ENCODE measurements at regions not wholly inside any gene's neighbourhood (a gene's known extent, or its start where the extent isn't known, plus 50 kb on each side); places are given as distances from the start of the nearest gene placed in this dataset.

GRCh38 chr4:15362541-15362940 is 65.3 kb upstream of the C1QTNF7 start:
- WGBS (ENCODE audit: insufficient coverage), result no CpG with 5 or more reads among the region's 2 CpGs
- no peak for DNase-seq
- no peak overlapping the region for H3K27ac ChIP-seq (ENCODE audit: low read length)
- H3K4me1 ChIP-seq (ENCODE audit: control insufficient read depth, insufficient read depth, low read length), result no peaks in the 10 kb centered on the region
- no peaks in the 10 kb centered on the region for H3K27me3 ChIP-seq (ENCODE audit: control insufficient read depth, insufficient read depth, low read length)
- no peak overlapping the region for H3K4me3 ChIP-seq (ENCODE audit: low read length)
- H3K9me3 ChIP-seq (replicated peaks; ENCODE audit: control insufficient read depth, low read depth, low read length), result no peaks in the 10 kb centered on the region
- no peaks in the 10 kb centered on the region for H3K36me3 ChIP-seq (ENCODE audit: control insufficient read depth, insufficient read depth, low read length)

- Histone ChIP-seq H3K27ac (ENCODE audit: low read length) (no peak overlapping the region), H3K4me3 (ENCODE audit: low read length) (no peak overlapping the region), H3K36me3 (ENCODE audit: control insufficient read depth, insufficient read depth, low read length) (no peaks in the 10 kb centered on the region), H3K27me3 (ENCODE audit: control insufficient read depth, insufficient read depth, low read length) (no peaks in the 10 kb centered on the region), H3K4me1 (ENCODE audit: control insufficient read depth, insufficient read depth, low read length) (no peaks in the 10 kb centered on the region), H3K9me3 (replicated peaks; ENCODE audit: control insufficient read depth, low read depth, low read length) (no peaks in the 10 kb centered on the region)
- no peak for DNase-seq
Measured at GRCh38 chr4:15364183-15364582, 63.6 kb upstream of the C1QTNF7 start.

- no peaks in the 10 kb centered on the region for H3K27me3 ChIP-seq (ENCODE audit: control insufficient read depth, insufficient read depth, low read length)
- no peak for DNase-seq
- no CpG with 5 or more reads among the region's 1 CpG for WGBS (ENCODE audit: insufficient coverage)
- H3K36me3 ChIP-seq (ENCODE audit: control insufficient read depth, insufficient read depth, low read length), result no peaks in the 10 kb centered on the region
- no peaks in the 10 kb centered on the region for H3K9me3 ChIP-seq (replicated peaks; ENCODE audit: control insufficient read depth, low read depth, low read length)
- no peak overlapping the region for H3K4me3 ChIP-seq (ENCODE audit: low read length)
- no peak overlapping the region for H3K27ac ChIP-seq (ENCODE audit: low read length)
- H3K4me1 ChIP-seq (ENCODE audit: control insufficient read depth, insufficient read depth, low read length), result no peaks in the 10 kb centered on the region
Measured at GRCh38 chr4:15365641-15366040, 62.2 kb upstream of the C1QTNF7 start.

- Histone ChIP-seq H3K27me3 (ENCODE audit: control insufficient read depth, insufficient read depth, low read length) (no peaks in the 10 kb centered on the region), H3K9me3 (replicated peaks; ENCODE audit: control insufficient read depth, low read depth, low read length) (no peaks in the 10 kb centered on the region), H3K4me3 (ENCODE audit: low read length) (no peak overlapping the region), H3K4me1 (ENCODE audit: control insufficient read depth, insufficient read depth, low read length) (no peaks in the 10 kb centered on the region), H3K27ac (ENCODE audit: low read length) (no peak overlapping the region), H3K36me3 (ENCODE audit: control insufficient read depth, insufficient read depth, low read length) (no peaks in the 10 kb centered on the region)
- DNase-seq, result no peak
- WGBS (ENCODE audit: insufficient coverage), result 50% methylated on average over 1 of the region's 1 CpG
Measured at GRCh38 chr4:15366721-15367120, 61.1 kb upstream of the C1QTNF7 start.

- Histone ChIP-seq H3K36me3 (ENCODE audit: control insufficient read depth, insufficient read depth, low read length) (no peaks in the 10 kb centered on the region), H3K27ac (ENCODE audit: low read length) (no peak overlapping the region), H3K4me1 (ENCODE audit: control insufficient read depth, insufficient read depth, low read length) (no peaks in the 10 kb centered on the region), H3K9me3 (replicated peaks; ENCODE audit: control insufficient read depth, low read depth, low read length) (no peaks in the 10 kb centered on the region), H3K27me3 (ENCODE audit: control insufficient read depth, insufficient read depth, low read length) (no peaks in the 10 kb centered on the region), H3K4me3 (ENCODE audit: low read length) (no peak overlapping the region)
- DNase-seq, result no peak
- WGBS (ENCODE audit: insufficient coverage), result 61% methylated on average over 3 of the region's 3 CpGs
Measured at GRCh38 chr4:15368856-15369255, 59.0 kb upstream of the C1QTNF7 start.

- Histone ChIP-seq H3K27me3 (ENCODE audit: control insufficient read depth, insufficient read depth, low read length) (no peaks in the 10 kb centered on the region), H3K4me1 (ENCODE audit: control insufficient read depth, insufficient read depth, low read length) (peaks cover 3% of the 10 kb centered on the region), H3K27ac (ENCODE audit: low read length) (no peak overlapping the region), H3K4me3 (ENCODE audit: low read length) (no peak overlapping the region), H3K9me3 (replicated peaks; ENCODE audit: control insufficient read depth, low read depth, low read length) (no peaks in the 10 kb centered on the region), H3K36me3 (ENCODE audit: control insufficient read depth, insufficient read depth, low read length) (no peaks in the 10 kb centered on the region)
- DNase-seq, result no peak
Measured at GRCh38 chr4:15370296-15370695, 57.5 kb upstream of the C1QTNF7 start.

GRCh38 chr4:15373363-15373762 is 54.5 kb upstream of the C1QTNF7 start:
- H3K27ac ChIP-seq (ENCODE audit: low read length), result no peak overlapping the region
- no CpG with 5 or more reads among the region's 3 CpGs for WGBS (ENCODE audit: insufficient coverage)

GRCh38 chr4:15374656-15375055 is 53.2 kb upstream of the C1QTNF7 start:
- H3K36me3 ChIP-seq (ENCODE audit: control insufficient read depth, insufficient read depth, low read length), result no peaks in the 10 kb centered on the region
- peaks cover 7% of the 10 kb centered on the region for H3K4me1 ChIP-seq (ENCODE audit: control insufficient read depth, insufficient read depth, low read length)
- H3K27ac ChIP-seq (ENCODE audit: low read length), result peak overlapping the region; percentile 48
- H3K9me3 ChIP-seq (replicated peaks; ENCODE audit: control insufficient read depth, low read depth, low read length), result no peaks in the 10 kb centered on the region
- H3K4me3 ChIP-seq (ENCODE audit: low read length), result peak overlapping the region; percentile 19
- no CpG with 5 or more reads among the region's 8 CpGs for WGBS (ENCODE audit: insufficient coverage)
- H3K27me3 ChIP-seq (ENCODE audit: control insufficient read depth, insufficient read depth, low read length), result no peaks in the 10 kb centered on the region
- DNase-seq, result peak; percentile 76

More at GRCh38 chr4:15373363-15373762, 54.5 kb upstream of the C1QTNF7 start:
- Histone ChIP-seq H3K36me3 (ENCODE audit: control insufficient read depth, insufficient read depth, low read length) (no peaks in the 10 kb centered on the region), H3K4me3 (ENCODE audit: low read length) (no peak overlapping the region), H3K27me3 (ENCODE audit: control insufficient read depth, insufficient read depth, low read length) (no peaks in the 10 kb centered on the region), H3K4me1 (ENCODE audit: control insufficient read depth, insufficient read depth, low read length) (peaks cover 5% of the 10 kb centered on the region), H3K9me3 (replicated peaks; ENCODE audit: control insufficient read depth, low read depth, low read length) (no peaks in the 10 kb centered on the region)
- no peak for DNase-seq

- DNase-seq, result peak; percentile 46
- Histone ChIP-seq H3K9me3 (replicated peaks; ENCODE audit: control insufficient read depth, low read depth, low read length) (no peaks in the 10 kb centered on the region), H3K4me1 (ENCODE audit: control insufficient read depth, insufficient read depth, low read length) (peaks cover 7% of the 10 kb centered on the region), H3K36me3 (ENCODE audit: control insufficient read depth, insufficient read depth, low read length) (no peaks in the 10 kb centered on the region), H3K27me3 (ENCODE audit: control insufficient read depth, insufficient read depth, low read length) (no peaks in the 10 kb centered on the region), H3K27ac (ENCODE audit: low read length) (no peak overlapping the region), H3K4me3 (ENCODE audit: low read length) (no peak overlapping the region)
- 64% methylated on average over 3 of the region's 3 CpGs for WGBS (ENCODE audit: insufficient coverage)
Measured at GRCh38 chr4:15375667-15376066, 52.2 kb upstream of the C1QTNF7 start.

GRCh38 chr4:15376145-15376544 is 51.7 kb upstream of the C1QTNF7 start:
- Histone ChIP-seq H3K4me1 (ENCODE audit: control insufficient read depth, insufficient read depth, low read length) (peaks cover 7% of the 10 kb centered on the region), H3K9me3 (replicated peaks; ENCODE audit: control insufficient read depth, low read depth, low read length) (no peaks in the 10 kb centered on the region), H3K4me3 (ENCODE audit: low read length) (no peak overlapping the region), H3K27ac (ENCODE audit: low read length) (no peak overlapping the region), H3K27me3 (ENCODE audit: control insufficient read depth, insufficient read depth, low read length) (no peaks in the 10 kb centered on the region), H3K36me3 (ENCODE audit: control insufficient read depth, insufficient read depth, low read length) (no peaks in the 10 kb centered on the region)
- 95% methylated on average over 4 of the region's 5 CpGs for WGBS (ENCODE audit: insufficient coverage)
- no peak for DNase-seq

- H3K36me3 ChIP-seq (ENCODE audit: control insufficient read depth, insufficient read depth, low read length), result no peaks in the 10 kb centered on the region
- no peaks in the 10 kb centered on the region for H3K27me3 ChIP-seq (ENCODE audit: control insufficient read depth, insufficient read depth, low read length)
- no peak for DNase-seq
- H3K9me3 ChIP-seq (replicated peaks; ENCODE audit: control insufficient read depth, low read depth, low read length), result no peaks in the 10 kb centered on the region
- no peak overlapping the region for H3K27ac ChIP-seq (ENCODE audit: low read length)
- peaks cover 7% of the 10 kb centered on the region for H3K4me1 ChIP-seq (ENCODE audit: control insufficient read depth, insufficient read depth, low read length)
- WGBS (ENCODE audit: insufficient coverage), result no CpG with 5 or more reads among the region's 2 CpGs
- H3K4me3 ChIP-seq (ENCODE audit: low read length), result no peak overlapping the region
Measured at GRCh38 chr4:15376594-15376993, 51.2 kb upstream of the C1QTNF7 start.

Measured in muscle of leg (tissue), 3 donors.